ENCODE measurements at regions not wholly inside any gene's neighbourhood (a gene's known extent, or its start where the extent isn't known, plus 50 kb on each side); places are given as distances from the start of the nearest gene placed in this dataset.

GRCh38 chr2:38160516-38160915 lies 84.6 kb upstream of the CYP1B1 start:
- ChIA-PET CTCF (no interaction called here), POLR2A (no interaction called here)
- Mint-ChIP-seq H3K27ac (no peak overlapping the region), H3K27me3 (peaks cover 39% of the 10 kb centered on the region), H3K9me3 (no peaks in the 10 kb centered on the region), H3K4me3 (no peak overlapping the region), H3K36me3 (ENCODE audit: low read depth) (no peaks in the 10 kb centered on the region), H3K4me1 (no peaks in the 10 kb centered on the region)
- DNase-seq = no peak

- no peaks in the 10 kb centered on the region for H3K9me3 Mint-ChIP-seq
- POLR2A ChIA-PET = no interaction called here
These were observed 83.6 kb upstream of the CYP1B1 start for GRCh38 chr2:38159597-38159996.

GRCh38 chr2:38159191-38159590 lies 83.2 kb upstream of the CYP1B1 start:
- H3K27ac Mint-ChIP-seq = no peak overlapping the region
- POLR2A ChIA-PET = no interaction called here
- CTCF ChIA-PET = no interaction called here
- H3K27me3 Mint-ChIP-seq = peaks cover 40% of the 10 kb centered on the region
- no peak for DNase-seq
- H3K9me3 Mint-ChIP-seq = no peaks in the 10 kb centered on the region
- H3K36me3 Mint-ChIP-seq (ENCODE audit: low read depth) = no peaks in the 10 kb centered on the region
- no peak overlapping the region for H3K4me3 Mint-ChIP-seq
- H3K4me1 Mint-ChIP-seq = no peaks in the 10 kb centered on the region

More at GRCh38 chr2:38159597-38159996, 83.6 kb upstream of the CYP1B1 start:
- no peaks in the 10 kb centered on the region for H3K36me3 Mint-ChIP-seq (ENCODE audit: low read depth)
- no peaks in the 10 kb centered on the region for H3K4me1 Mint-ChIP-seq
- peaks cover 38% of the 10 kb centered on the region for H3K27me3 Mint-ChIP-seq
- CTCF ChIA-PET = no interaction called here
- DNase-seq = no peak
- no peak overlapping the region for H3K4me3 Mint-ChIP-seq
- H3K27ac Mint-ChIP-seq = no peak overlapping the region

GRCh38 chr2:38158378-38159118 lies 82.6 kb upstream of the CYP1B1 start:
- ChIA-PET CTCF (no interaction called here), POLR2A (no interaction called here)
- Mint-ChIP-seq H3K4me1 (no peaks in the 10 kb centered on the region), H3K4me3 (no peak overlapping the region), H3K27ac (no peak overlapping the region), H3K36me3 (ENCODE audit: low read depth) (no peaks in the 10 kb centered on the region), H3K9me3 (no peaks in the 10 kb centered on the region), H3K27me3 (peaks cover 44% of the 10 kb centered on the region)
- no peak for DNase-seq

GRCh38 chr2:38156436-38156835 lies 80.5 kb upstream of the CYP1B1 start:
- CTCF ChIA-PET = interaction anchor here (1.5 kb wide), 1 partner anchor 118 kb away, joined by 3 read pairs; no protein-coding TSS in a partner anchor
- no peak overlapping the region for H3K4me3 Mint-ChIP-seq
- no peaks in the 10 kb centered on the region for H3K4me1 Mint-ChIP-seq
- DNase-seq = no peak
- H3K36me3 Mint-ChIP-seq (ENCODE audit: low read depth) = no peaks in the 10 kb centered on the region
- POLR2A ChIA-PET = no interaction called here
- peaks cover 46% of the 10 kb centered on the region for H3K27me3 Mint-ChIP-seq
- no peak overlapping the region for H3K27ac Mint-ChIP-seq
- H3K9me3 Mint-ChIP-seq = peaks cover 2% of the 10 kb centered on the region

- Mint-ChIP-seq H3K27ac (no peak overlapping the region), H3K9me3 (peaks cover 2% of the 10 kb centered on the region), H3K4me3 (no peak overlapping the region), H3K4me1 (no peaks in the 10 kb centered on the region), H3K27me3 (peaks cover 41% of the 10 kb centered on the region), H3K36me3 (ENCODE audit: low read depth) (no peaks in the 10 kb centered on the region)
- ChIA-PET CTCF (no interaction called here), POLR2A (no interaction called here)
- no peak for DNase-seq
These were observed 79.1 kb upstream of the CYP1B1 start for GRCh38 chr2:38155015-38155414.

- peaks cover 2% of the 10 kb centered on the region for H3K9me3 Mint-ChIP-seq
- ChIA-PET POLR2A (no interaction called here), CTCF (no interaction called here)
- H3K27ac Mint-ChIP-seq = no peak overlapping the region
- no peaks in the 10 kb centered on the region for H3K36me3 Mint-ChIP-seq (ENCODE audit: low read depth)
- H3K27me3 Mint-ChIP-seq = peaks cover 38% of the 10 kb centered on the region
- no peaks in the 10 kb centered on the region for H3K4me1 Mint-ChIP-seq
- DNase-seq = no peak
- H3K4me3 Mint-ChIP-seq = no peak overlapping the region
These were observed 78.4 kb upstream of the CYP1B1 start for GRCh38 chr2:38154395-38154794.

GRCh38 chr2:38153476-38154135 lies 77.7 kb upstream of the CYP1B1 start:
- Mint-ChIP-seq H3K9me3 (peaks cover 2% of the 10 kb centered on the region), H3K27ac (no peak overlapping the region), H3K4me3 (no peak overlapping the region), H3K27me3 (peaks cover 38% of the 10 kb centered on the region), H3K4me1 (no peaks in the 10 kb centered on the region), H3K36me3 (ENCODE audit: low read depth) (no peaks in the 10 kb centered on the region)
- ChIA-PET POLR2A (no interaction called here), CTCF (no interaction called here)
- DNase-seq = no peak

GRCh38 chr2:38152913-38153312 lies 77.0 kb upstream of the CYP1B1 start:
- H3K4me1 Mint-ChIP-seq = no peaks in the 10 kb centered on the region
- DNase-seq = no peak
- no peak overlapping the region for H3K27ac Mint-ChIP-seq
- peaks cover 2% of the 10 kb centered on the region for H3K9me3 Mint-ChIP-seq
- no peaks in the 10 kb centered on the region for H3K36me3 Mint-ChIP-seq (ENCODE audit: low read depth)
- H3K4me3 Mint-ChIP-seq = no peak overlapping the region
- CTCF ChIA-PET = no interaction called here
- POLR2A ChIA-PET = no interaction called here
- H3K27me3 Mint-ChIP-seq = peaks cover 37% of the 10 kb centered on the region

- ChIA-PET POLR2A (no interaction called here), CTCF (no interaction called here)
- no peak overlapping the region for H3K4me3 Mint-ChIP-seq
- H3K27me3 Mint-ChIP-seq = peaks cover 31% of the 10 kb centered on the region
- no peak for DNase-seq
- no peak overlapping the region for H3K27ac Mint-ChIP-seq
- peaks cover 2% of the 10 kb centered on the region for H3K9me3 Mint-ChIP-seq
- H3K4me1 Mint-ChIP-seq = peaks cover 3% of the 10 kb centered on the region
- H3K36me3 Mint-ChIP-seq (ENCODE audit: low read depth) = no peaks in the 10 kb centered on the region
These were observed 76.1 kb upstream of the CYP1B1 start for GRCh38 chr2:38152035-38152434.

GRCh38 chr2:38149531-38149930 lies 73.6 kb upstream of the CYP1B1 start:
- Mint-ChIP-seq H3K9me3 (peaks cover 2% of the 10 kb centered on the region), H3K4me1 (peaks cover 10% of the 10 kb centered on the region), H3K36me3 (ENCODE audit: low read depth) (no peaks in the 10 kb centered on the region), H3K27me3 (peaks cover 17% of the 10 kb centered on the region), H3K27ac (no peak overlapping the region), H3K4me3 (no peak overlapping the region)
- DNase-seq = no peak
- ChIA-PET CTCF (no interaction called here), POLR2A (no interaction called here)

GRCh38 chr2:38148501-38148900 lies 72.5 kb upstream of the CYP1B1 start:
- H3K36me3 Mint-ChIP-seq (ENCODE audit: low read depth) = no peaks in the 10 kb centered on the region
- ChIA-PET CTCF (no interaction called here), POLR2A (no interaction called here)
- peaks cover 7% of the 10 kb centered on the region for H3K27me3 Mint-ChIP-seq
- H3K27ac Mint-ChIP-seq = no peak overlapping the region
- H3K4me1 Mint-ChIP-seq = peaks cover 10% of the 10 kb centered on the region
- DNase-seq = no peak
- H3K4me3 Mint-ChIP-seq = no peak overlapping the region
- peaks cover 1% of the 10 kb centered on the region for H3K9me3 Mint-ChIP-seq

GRCh38 chr2:38147333-38148121 lies 71.6 kb upstream of the CYP1B1 start:
- no peaks in the 10 kb centered on the region for H3K9me3 Mint-ChIP-seq
- CTCF ChIA-PET = no interaction called here
- POLR2A ChIA-PET = no interaction called here
- no peak overlapping the region for H3K27ac Mint-ChIP-seq
- peaks cover 10% of the 10 kb centered on the region for H3K4me1 Mint-ChIP-seq
- H3K36me3 Mint-ChIP-seq (ENCODE audit: low read depth) = no peaks in the 10 kb centered on the region
- peaks cover 6% of the 10 kb centered on the region for H3K27me3 Mint-ChIP-seq
- no peak overlapping the region for H3K4me3 Mint-ChIP-seq
- DNase-seq = no peak

Measured in activated CD4-positive, alpha-beta memory T cell treated with anti-CD3 and anti-CD28 coated beads, Interleukin-2, amount 10 ng/mL, durations not matched to agents 7 days and 5 days (primary cell).